ENCODE measurements at regions not wholly inside any gene's neighbourhood (a gene's known extent, or its start where the extent isn't known, plus 50 kb on each side); places are given as distances from the start of the nearest gene placed in this dataset.

DNA sequence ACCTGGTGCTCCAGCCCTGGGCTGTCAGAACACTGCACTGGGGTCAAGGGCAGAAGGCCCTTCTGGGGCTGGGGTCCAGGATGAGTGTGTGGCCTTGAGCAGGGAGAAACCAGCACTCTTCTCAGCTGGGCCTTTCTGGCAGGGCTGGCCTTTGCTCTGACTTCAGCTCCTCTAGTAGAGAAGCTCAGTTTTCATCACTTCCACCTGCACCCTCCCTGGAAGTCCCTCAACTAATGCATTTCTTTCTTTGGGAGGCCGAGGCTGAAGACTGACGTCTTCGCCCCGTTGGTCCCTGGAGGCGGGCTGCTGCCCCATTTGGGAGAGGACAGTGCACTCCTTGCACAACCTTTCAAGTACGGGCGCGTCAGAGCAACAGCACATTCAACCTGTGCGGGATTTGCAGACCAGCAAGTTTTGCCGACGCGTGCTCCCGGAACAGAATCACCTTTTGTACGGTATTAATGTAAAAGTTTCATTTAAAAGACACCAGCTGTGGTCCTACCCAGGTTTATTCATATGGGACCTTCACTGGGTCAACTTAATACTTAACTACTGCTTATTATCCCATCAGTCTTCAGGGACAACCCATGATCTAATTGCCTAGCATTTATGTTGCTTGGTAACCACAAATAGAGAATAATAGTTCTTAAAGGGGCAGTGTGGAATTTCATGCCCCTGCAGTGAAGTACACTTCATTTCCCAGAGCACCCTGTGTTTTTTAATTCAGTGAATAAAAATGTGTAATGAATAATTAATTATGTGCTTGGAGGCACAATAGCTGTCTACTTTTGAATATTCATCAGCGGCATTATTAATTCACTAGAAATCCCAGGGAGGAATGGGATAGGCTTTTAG is 134.8 kb upstream of the VRK1 start:
- TF ChIP-seq, protein P1, sequence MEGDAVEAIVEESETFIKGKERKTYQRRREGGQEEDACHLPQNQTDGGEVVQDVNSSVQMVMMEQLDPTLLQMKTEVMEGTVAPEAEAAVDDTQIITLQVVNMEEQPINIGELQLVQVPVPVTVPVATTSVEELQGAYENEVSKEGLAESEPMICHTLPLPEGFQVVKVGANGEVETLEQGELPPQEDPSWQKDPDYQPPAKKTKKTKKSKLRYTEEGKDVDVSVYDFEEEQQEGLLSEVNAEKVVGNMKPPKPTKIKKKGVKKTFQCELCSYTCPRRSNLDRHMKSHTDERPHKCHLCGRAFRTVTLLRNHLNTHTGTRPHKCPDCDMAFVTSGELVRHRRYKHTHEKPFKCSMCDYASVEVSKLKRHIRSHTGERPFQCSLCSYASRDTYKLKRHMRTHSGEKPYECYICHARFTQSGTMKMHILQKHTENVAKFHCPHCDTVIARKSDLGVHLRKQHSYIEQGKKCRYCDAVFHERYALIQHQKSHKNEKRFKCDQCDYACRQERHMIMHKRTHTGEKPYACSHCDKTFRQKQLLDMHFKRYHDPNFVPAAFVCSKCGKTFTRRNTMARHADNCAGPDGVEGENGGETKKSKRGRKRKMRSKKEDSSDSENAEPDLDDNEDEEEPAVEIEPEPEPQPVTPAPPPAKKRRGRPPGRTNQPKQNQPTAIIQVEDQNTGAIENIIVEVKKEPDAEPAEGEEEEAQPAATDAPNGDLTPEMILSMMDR (IDR thresholded peaks at IDR 0.05; ENCODE audit: low read length) = no peak
- no peak for TF ChIP-seq EZH2 (IDR thresholded peaks at IDR 0.05; ENCODE audit: borderline replicate concordance, low read length)
